Stimulated activated naive CD8-positive, alpha-beta T cell treated with anti-CD3 and anti-CD28 coated beads, Interleukin-15, amount 100 ng/mL, for 72 hours (primary cell): ENCODE measurements at regions not wholly inside any gene's neighbourhood (a gene's known extent, or its start where the extent isn't known, plus 50 kb on each side); places are given as distances from the start of the nearest gene placed in this dataset.
A peak's percentile ranks its signal among the peaks of the same experiment; 100 is the strongest.

Source experiments
- ATAC-seq: fragments of 150-1000 bp; cut with Tn5 transposase; 2 replicates; pipeline ENCODE4 v1.10.0; 2021; ENCODE audit warnings: mild to moderate bottlenecking, moderate library complexity
- DNase-seq, 2 donors: peaks; one replicate each; pipeline ENCODE4 v3.0.0; 2021 to 2022
- H3K27ac Mint-ChIP-seq, 2 donors: one replicate each; pipeline ENCODE4 v1.8.0; 2022; ENCODE audit warnings: mild to moderate bottlenecking in 2 of 2, mixed read lengths in 2 of 2, moderate library complexity in 2 of 2
- H3K27me3 Mint-ChIP-seq: one replicate; pipeline ENCODE4 v1.8.0; 2022; ENCODE audit warnings: mixed read lengths
- H3K4me1 Mint-ChIP-seq: one replicate; pipeline ENCODE4 v1.8.0; 2022; ENCODE audit warnings: mild to moderate bottlenecking, mixed read lengths
- H3K4me3 Mint-ChIP-seq, 2 donors: one replicate each; pipeline ENCODE4 v1.8.0; 2022; ENCODE audit warnings: mild to moderate bottlenecking in 2 of 2, mixed read lengths in 2 of 2, moderate library complexity in 1 of 2
- H3K9me3 Mint-ChIP-seq, 2 donors: one replicate each; pipeline ENCODE4 v1.8.0; 2022; ENCODE audit warnings: mixed read lengths in 2 of 2

DNA sequence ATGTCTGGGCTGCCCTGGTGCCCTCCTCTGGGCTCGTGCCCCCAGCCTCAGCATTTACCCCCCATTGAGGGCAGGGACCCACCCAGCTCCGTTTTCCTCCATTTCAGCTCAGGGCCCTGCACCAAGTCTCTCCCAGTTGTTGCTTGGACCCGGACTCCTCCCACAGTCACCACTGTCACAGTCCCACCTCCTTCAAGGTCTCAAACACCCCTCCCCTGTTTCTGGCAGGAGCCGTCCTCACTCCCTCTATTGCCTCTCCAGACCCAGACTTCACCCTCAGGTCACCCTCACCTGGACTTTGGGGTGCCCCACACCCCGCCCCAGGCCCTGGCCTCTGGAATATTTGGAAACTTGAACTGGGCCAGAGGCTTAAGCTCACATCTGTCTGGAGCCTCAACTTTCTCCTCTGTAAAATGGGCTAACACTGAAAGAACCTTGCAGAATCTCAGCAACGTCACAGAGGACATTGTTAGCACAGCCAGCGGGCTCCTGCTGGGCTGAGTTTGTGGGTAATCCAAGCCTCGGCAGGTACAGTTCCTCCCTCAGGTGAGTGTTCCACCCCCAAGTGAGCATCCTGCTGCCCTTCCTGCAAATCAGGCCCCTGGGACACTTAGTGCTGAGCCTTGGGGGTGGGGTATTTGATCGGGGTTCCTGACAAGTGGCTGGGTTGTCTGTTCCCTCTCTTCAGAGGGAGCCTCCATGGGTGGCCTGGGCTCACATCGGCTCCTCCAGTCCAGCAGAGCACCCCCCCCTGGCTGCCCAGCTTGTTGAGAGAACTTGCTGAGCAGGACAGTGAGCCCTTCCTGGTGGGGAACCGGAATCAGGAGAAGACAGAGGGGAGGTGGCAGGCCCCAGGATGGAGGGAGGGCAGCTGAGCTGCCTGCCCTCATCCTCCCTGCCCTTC lies 130.1 kb downstream of the C9orf50 start:
- no peaks in the 10 kb centered on the region for H3K27me3 Mint-ChIP-seq
- H3K4me3 Mint-ChIP-seq, result peak overlapping the region; percentile 88 to 92
- no peaks in the 10 kb centered on the region for H3K9me3 Mint-ChIP-seq
- peaks cover 70% of the 10 kb centered on the region for H3K4me1 Mint-ChIP-seq
- peak overlapping the region; percentile 77 to 91 for H3K27ac Mint-ChIP-seq
- no peak for ATAC-seq
- no peak for DNase-seq

DNA sequence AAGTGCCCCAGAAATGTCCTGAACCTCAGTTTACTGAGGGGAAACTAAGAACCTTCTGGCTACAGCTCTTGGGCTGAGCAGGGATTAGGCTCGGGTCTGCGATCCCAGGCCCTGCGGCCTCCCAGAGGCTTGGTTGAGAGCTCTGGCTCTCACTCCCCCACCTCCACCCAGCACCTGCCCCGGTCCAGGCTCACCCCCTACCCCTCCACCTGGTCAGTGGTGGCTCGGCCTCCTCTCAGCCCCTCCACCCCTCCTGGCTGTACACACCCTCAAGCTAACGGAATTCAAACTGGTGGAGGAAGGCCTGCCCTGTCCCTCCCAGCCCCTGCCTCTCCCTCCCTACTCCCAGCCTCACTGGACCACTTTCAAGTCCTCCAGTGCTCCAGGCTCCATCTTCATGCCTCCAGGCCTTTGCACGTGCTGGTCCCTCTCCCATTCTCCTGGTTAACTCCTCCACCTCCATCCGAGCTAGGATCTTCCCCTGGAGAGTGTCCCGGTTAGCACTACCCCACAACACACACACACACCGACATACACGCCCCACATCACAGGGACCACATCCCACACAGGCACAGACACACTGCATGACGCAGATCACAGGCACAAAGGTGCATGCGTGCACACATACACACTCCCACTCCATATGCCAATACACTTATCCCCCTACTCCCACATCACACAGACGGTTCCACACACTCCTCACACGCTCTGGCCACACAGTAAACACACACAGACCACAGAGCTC lies 130.9 kb downstream of the C9orf50 start:
- DNase-seq, result peak; percentile 33 to 57
- no peaks in the 10 kb centered on the region for H3K9me3 Mint-ChIP-seq
- peak overlapping the region; percentile 88 to 92 for H3K4me3 Mint-ChIP-seq
- H3K4me1 Mint-ChIP-seq, result peaks cover 70% of the 10 kb centered on the region
- H3K27ac Mint-ChIP-seq, result peak overlapping the region; percentile 91 to 95
- peak; percentile 26 for ATAC-seq
- H3K27me3 Mint-ChIP-seq, result no peaks in the 10 kb centered on the region

DNA sequence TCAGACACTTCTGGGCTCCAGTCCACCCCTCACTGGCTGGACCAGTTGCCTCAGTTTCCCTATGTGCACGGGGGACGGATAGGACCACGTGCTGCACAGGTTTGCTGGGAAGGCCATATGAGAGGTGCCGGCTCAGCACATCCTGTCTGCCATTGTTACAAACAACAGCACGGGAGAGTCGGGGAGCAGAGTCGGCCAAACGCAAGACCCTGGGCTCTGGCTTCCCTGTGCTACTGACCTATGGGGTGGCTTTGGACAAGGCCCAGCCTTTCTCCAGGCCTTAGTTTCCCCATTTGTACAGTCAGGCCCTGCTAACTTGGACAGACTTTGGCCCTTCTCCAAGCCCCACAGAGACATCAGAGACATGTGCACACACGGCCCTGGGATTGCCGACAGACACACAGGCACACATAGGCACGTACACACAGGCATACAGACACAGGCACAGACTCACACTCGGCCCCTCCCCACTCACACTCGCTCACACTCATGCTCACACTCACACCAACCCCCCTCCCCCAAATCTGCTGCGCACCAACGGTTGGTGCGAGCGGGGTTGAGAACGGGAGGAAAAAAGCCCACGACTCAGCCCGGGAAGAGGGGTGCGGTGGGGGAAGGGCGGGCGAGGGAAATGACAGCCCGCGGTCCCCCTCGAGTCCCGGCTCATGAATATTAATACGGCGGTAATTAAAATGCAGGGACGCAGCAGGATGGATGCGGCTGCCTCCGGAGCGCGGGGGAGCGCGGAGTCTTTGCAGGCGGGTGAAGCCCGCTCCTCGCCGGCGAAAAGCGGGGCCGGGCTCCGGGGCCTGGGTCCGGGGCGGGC lies 133.0 kb downstream of the C9orf50 start:
- ATAC-seq (peak; percentile 58), DNase-seq (peak in 1 of 2 donors; percentile 33)
- Mint-ChIP-seq H3K27me3 (no peaks in the 10 kb centered on the region), H3K4me1 (peaks cover 83% of the 10 kb centered on the region), H3K27ac (peak overlapping the region; percentile 99 to 100), H3K9me3 (no peaks in the 10 kb centered on the region), H3K4me3 (peak overlapping the region; percentile 93 to 94)

DNA sequence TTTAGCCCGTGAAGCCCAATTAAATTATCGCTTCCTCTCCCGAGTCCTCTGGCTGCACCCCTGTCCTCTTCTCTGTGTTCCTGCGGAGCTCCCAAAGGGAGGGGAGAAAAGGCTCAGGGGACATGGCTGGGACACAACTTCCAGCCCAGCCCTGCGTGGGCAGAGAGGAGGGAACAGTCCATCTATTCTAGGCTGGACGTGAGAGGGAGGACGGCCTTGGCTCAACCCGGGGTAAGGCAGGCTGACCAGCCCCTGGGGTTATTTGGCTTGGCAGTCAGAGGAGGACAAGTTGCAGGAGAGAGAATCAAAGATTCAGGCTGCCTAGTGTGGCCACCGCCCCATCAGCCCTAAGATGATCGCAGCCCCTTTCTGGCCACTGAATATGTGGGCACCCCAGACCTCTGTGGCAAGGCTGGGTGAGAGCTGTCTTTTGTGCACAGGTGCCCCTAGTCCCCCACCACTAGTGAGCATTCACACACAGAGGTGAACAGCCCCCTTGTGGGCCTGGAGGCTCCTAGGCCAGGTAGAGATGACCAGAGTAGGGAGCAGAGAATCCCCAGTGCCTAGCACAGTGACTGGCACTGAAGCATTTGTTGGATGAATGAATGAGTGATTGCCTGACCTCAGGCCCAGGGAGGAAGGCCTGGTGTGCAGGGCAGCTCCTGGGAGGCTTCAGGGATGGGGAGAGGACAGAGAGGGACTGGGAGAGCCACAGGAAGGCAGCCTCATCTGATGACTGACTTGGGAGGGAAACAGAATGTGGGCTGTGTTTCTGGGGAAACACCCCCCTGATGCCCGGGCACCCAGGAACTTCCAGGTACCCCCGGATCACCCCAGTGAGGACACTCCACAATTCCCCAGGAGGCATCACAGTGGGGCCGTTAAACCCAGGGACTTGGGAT lies 133.9 kb downstream of the C9orf50 start:
- peak in 1 of 2 donors; percentile 21 for DNase-seq
- Mint-ChIP-seq H3K9me3 (no peaks in the 10 kb centered on the region), H3K4me3 (peak overlapping the region; percentile 93 to 94), H3K27me3 (no peaks in the 10 kb centered on the region), H3K4me1 (peaks cover 78% of the 10 kb centered on the region), H3K27ac (peak overlapping the region; percentile 99 to 100)
- no peak for ATAC-seq

DNA sequence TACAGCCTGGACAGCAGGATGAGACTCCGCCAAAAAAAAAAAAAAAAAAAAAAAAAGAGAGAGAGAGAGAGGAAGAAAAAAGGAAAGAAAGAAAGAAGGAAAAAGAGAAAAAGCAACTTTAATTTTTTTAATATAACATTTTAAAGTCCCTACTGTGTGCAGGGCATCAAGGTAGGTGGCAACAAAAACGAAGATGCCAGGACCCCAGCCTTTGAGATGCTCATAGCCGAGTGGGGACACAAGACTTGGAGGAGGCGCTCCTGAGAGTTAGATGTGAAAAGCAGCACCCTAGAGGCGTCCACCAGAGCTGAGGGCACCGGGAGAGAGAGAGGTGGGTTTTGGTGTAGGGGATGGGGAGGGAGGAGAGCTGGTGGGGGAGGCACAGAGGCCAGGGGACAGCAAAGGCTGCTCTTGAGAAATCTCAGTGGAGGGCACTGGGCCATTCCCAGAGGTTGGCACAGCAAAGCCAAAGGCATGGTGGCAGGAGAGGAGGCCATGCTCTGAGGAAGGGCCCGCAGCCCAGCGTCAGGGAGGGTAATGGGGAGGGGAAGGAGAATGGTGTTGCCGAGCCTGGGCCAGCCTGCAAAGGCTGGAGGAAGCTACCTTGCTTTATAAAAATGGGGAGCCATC lies 135.6 kb downstream of the C9orf50 start:
- DNase-seq (peak in 1 of 2 donors; percentile 14), ATAC-seq (no peak)
- Mint-ChIP-seq H3K27ac (peak overlapping the region in 1 of 2 donors; percentile 94), H3K27me3 (peaks cover 15% of the 10 kb centered on the region), H3K4me3 (peak overlapping the region in 1 of 2 donors; percentile 51), H3K4me1 (peaks cover 60% of the 10 kb centered on the region), H3K9me3 (no peaks in the 10 kb centered on the region)

DNA sequence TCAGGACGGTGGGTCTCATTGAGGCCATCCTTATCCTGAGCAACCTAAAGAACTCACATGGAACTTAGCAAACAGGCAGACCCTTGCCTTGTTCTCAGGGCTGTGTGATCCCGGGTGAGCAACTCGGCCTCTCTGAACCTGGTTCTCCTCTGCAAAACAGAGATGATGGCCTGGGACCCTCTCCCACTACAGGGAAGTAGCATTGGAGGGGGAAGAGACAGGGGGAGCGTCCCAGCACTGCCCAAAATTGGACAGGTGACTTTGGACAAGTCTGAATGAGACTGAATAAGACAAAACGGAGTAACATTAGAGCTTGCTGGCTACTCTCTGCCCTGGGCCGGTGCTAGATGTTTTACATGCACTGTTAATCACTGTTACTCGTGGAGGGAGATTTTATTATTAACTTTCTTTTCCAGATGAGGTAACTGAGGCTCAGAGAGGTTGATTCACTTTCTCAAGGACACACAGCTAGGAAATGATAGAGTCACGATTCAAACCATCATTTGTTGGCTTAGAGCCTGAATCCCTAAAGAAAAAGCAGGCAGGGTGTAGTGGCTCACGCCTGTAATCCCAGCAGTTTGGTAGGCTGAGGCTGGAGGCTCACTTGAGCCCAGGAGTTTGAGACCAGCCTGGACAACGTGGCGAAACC lies 136.4 kb downstream of the C9orf50 start:
- Mint-ChIP-seq H3K9me3 (no peaks in the 10 kb centered on the region), H3K4me3 (peak overlapping the region; percentile 71 to 77), H3K27me3 (peaks cover 17% of the 10 kb centered on the region), H3K27ac (no peak overlapping the region), H3K4me1 (peaks cover 53% of the 10 kb centered on the region)
- DNase-seq (no peak), ATAC-seq (no peak)

DNA sequence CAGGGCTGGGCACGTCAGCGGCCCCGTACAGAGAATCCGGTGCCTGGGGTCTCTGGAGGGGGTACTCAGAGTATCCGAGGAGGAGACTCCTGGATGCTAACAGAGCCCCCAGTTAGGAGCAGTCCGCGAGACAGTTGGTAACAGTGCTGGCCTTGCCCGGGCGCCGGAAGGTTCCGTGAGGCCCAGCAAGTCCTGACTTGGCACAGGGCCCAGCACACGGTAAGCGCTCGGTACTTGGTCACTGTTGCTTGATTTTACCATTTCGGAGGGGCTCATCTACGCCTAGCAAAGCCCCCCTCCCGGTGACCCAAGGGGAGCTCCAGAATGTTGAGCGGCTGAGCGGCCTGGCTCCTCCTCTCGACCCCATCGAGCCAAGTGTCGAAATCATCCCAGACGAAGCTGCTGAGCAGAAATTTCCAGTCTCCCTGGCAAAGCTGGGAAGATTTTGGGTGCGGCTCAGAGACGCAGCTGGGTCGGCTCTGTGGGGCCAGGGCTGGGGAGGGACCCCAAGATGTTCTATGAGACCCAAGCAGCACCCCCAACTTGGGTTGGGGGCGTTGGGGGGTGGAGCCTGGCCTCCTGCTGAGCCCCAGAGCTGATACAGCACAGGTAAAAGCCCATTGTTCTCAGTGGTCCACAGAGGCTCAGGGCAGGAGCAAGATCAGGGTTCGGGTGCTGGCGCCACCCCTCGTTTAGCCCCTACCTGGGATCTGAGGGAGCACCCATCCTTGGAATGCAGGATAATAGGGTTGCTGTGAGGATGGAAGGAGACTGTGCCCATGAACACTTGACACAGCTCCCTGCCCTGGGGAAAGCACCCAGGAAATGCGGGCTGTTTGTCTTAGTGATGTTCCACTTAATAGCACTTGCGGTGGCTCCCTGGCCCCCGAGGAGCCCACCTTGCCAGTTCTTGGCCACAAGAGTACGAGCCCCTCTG lies 137.2 kb downstream of the C9orf50 start:
- Mint-ChIP-seq H3K27me3 (peaks cover 17% of the 10 kb centered on the region), H3K27ac (peak overlapping the region; percentile 87 to 88), H3K4me1 (peaks cover 53% of the 10 kb centered on the region), H3K9me3 (no peaks in the 10 kb centered on the region), H3K4me3 (peak overlapping the region; percentile 71 to 77)
- ATAC-seq, result no peak
- DNase-seq, result peak; percentile 28 to 35

DNA sequence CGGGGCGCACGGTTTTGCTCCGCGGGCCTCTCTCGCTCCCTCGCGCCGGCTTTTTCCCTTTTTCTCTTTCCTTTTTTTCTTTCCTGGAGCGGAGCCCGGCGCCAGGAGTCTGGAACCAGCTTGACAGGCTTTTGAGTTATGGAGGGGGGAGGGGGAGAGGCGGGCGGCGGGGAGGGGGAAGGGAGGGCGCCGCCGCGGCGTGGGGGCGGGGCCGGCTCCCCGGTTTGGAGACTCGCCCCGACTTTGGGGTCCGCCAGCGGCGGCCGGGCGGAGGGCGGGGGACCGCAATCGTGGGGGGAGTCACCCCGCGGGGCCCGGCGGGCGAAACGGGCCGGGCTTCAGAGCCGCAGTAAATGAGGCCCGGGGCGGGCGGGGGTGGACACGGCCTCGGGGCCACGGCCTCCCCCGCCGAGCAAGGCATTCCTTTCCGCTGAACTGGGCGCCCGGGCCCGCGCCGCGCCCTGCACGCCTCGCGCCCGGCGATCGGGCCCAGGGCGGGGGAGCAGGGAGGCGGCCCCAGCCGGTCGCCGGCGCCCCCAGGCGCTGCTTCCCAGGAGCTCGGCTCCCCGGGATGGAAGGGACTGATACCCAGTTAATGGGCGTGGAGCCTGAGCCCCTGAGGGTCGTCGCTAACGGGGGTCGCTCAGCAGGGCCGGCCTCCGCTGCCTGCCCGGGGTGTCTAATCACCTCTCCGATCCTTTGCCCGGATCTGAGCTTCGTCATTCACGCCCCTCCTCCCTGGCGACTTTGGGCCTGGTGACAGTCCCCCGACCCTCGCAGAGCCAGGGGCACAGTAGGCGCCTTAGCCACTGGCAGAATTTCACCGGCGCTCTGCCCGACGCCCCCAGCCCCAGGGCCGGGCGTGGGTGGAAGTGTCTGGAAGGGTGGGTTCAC lies 138.1 kb downstream of the C9orf50 start:
- peak overlapping the region; percentile 87 to 88 for H3K27ac Mint-ChIP-seq
- no peaks in the 10 kb centered on the region for H3K9me3 Mint-ChIP-seq
- peaks cover 48% of the 10 kb centered on the region for H3K4me1 Mint-ChIP-seq
- peak; percentile 47 to 48 for DNase-seq
- ATAC-seq, result peak; percentile 55
- peaks cover 17% of the 10 kb centered on the region for H3K27me3 Mint-ChIP-seq
- H3K4me3 Mint-ChIP-seq, result peak overlapping the region; percentile 77 to 79

DNA sequence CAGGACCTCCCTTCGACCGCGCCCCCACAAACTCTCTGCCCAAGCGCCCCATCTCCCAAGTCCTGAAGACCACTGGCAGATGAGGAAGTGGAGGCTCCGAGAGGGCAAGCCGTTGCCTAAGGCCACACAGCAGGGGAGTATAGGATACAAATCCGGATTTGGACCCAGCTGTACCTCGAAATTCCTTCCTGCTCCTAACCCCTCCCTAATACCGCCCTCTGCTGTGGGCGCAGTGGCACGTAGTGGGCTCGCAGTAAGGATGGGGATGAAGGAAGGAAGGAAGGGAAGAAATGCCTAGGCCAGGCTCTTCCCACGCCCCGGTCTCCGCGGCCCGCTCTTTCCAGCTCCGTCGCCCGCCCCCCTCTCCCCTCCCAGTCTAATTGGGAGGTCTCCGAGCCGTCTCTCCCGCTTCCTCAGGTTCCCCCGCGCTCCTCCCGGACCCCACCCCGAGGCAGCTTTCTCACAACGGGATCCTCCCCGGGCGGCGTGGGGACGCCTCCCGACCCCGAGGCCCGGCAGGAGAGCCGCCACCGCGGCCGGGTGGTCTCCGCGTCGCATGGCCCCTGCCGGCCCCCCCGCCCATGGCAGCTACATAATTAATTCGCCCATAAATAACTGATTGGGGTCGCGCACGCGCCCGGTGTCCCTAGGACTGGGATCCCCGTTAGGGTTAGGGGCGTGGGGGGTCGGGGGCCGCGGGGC lies 138.9 kb downstream of the C9orf50 start:
- H3K27ac Mint-ChIP-seq, result no peak overlapping the region
- ATAC-seq, result no peak

DNA sequence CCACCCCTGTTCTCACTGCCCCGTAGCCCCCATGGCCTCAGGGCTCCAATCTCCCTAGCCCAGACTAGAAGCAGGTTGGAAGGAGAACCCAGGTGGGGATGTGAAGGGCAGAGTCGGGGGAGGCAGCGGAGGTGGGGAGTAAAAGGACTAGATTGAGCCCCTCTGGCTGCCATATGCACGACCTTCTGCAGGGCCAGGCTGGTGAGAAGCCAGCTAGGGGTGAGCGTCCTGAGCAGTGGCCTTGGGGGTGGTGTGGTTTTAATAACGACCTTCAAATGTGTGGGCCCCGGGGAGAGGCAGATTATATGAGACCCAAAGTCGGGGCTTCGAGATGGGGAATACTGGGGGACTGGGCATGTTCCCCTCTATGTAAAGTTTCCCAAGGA lies 139.5 kb downstream of the C9orf50 start:
- Mint-ChIP-seq H3K9me3 (no peaks in the 10 kb centered on the region), H3K27me3 (peaks cover 17% of the 10 kb centered on the region), H3K4me1 (peaks cover 40% of the 10 kb centered on the region), H3K27ac (peak overlapping the region in 1 of 2 donors; percentile 93), H3K4me3 (peak overlapping the region; percentile 35 to 58)
- ATAC-seq (no peak), DNase-seq (no peak)

More for the DNA sequence above, 138.9 kb downstream of the C9orf50 start:
- H3K4me3 Mint-ChIP-seq, result peak overlapping the region; percentile 58 to 79
- peaks cover 17% of the 10 kb centered on the region for H3K27me3 Mint-ChIP-seq
- no peak for DNase-seq
- H3K9me3 Mint-ChIP-seq, result no peaks in the 10 kb centered on the region
- peaks cover 41% of the 10 kb centered on the region for H3K4me1 Mint-ChIP-seq

DNA sequence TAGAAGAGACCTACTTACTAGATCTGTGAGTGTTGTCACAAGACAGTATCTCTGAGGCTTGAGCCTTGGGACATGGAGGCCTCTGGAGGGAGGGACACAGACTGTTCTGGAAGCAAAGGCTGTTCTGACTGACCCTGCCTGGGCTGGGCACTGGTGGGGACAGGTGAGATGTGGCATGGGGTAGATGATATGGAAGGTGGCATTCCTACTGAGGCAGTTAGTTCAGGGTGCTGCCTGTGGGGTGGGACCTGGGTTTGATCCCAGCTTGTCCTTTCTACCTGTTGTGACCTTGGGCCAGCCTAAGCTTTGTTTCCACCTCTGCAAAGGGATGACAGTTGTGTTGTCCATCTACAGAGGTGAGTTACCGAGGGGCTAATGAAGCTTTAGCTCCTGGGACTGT lies 140.2 kb downstream of the C9orf50 start:
- Mint-ChIP-seq H3K4me1 (peaks cover 33% of the 10 kb centered on the region), H3K27me3 (peaks cover 17% of the 10 kb centered on the region), H3K9me3 (no peaks in the 10 kb centered on the region), H3K4me3 (no peak overlapping the region), H3K27ac (no peak overlapping the region)
- ATAC-seq (no peak), DNase-seq (no peak)
